ENCODE measurements at regions not wholly inside any gene's neighbourhood (a gene's known extent, or its start where the extent isn't known, plus 50 kb on each side); places are given as distances from the start of the nearest gene placed in this dataset.
A peak's percentile ranks its signal among the peaks of the same experiment; 100 is the strongest.
"Not testable (repeated sequence)": the region's sequence is repeated elsewhere in the genome, so short reads cannot be mapped to it uniquely, and the experiment has no call there.

- peak; percentile 26 for DNase-seq (ENCODE audit: low spot score)
These were observed 278.3 kb downstream of the MYCN start for GRCh38 chr2:16218625-16219024.

- DNase-seq (ENCODE audit: low spot score): no peak
These were observed 277.8 kb downstream of the MYCN start for GRCh38 chr2:16218161-16218560.

GRCh38 chr2:16217741-16218140 is 277.4 kb downstream of the MYCN start:
- DNase-seq (ENCODE audit: low spot score): not testable (repeated sequence)

- DNase-seq (ENCODE audit: low spot score): no peak
These were observed 276.9 kb downstream of the MYCN start for GRCh38 chr2:16217291-16217690.

DNA sequence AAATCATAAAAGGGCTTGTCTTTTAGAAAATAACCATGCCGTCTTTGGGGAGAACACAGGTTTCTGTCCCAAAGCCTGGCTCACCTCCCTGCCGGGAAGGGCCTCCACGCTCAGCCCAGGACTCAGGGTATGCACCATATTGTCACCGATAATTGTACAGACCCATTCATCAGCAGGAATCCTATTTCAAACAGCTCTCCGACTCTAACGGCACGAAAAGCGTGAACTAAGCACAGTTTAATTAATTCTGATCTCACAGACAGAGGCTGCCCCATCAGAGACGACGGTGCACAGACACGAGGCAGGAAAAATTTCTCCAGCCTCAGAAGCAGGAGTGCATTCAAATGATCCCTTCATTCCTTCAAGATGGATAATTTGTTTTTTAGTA is 276.2 kb downstream of the MYCN start:
- no peak for DNase-seq (ENCODE audit: low spot score)

DNA sequence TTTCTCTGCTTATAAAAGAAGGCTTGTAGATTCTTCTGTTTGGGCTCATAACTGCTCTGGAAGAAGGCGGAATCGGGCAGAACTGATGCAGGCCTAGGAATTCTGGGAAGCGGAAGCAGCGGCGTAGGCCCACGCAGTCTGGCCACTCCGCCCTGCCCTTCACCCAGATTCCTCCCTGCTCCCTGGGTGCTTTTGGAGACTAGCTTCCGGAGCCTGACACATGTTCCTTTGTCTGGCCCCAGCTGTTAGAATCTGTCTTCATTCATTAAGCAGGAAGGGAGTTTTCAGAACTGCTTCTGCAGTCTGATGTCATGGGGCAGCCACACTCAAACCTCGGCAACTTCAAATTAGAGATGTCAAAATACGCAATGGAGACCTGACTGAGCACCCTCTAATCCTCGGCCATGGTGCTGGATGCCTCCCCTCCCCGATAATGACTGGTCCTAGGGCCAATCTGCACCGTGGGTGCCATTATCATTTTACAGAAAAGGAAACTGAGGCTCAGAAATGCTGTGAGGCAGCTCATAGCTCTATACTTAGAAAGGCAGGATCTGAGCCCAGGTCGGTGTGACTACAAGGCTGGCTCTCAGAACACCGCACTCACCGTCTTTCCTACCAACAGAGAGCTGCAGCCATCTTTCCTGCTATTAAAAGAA is 275.7 kb downstream of the MYCN start:
- DNase-seq (ENCODE audit: low spot score): no peak

- DNase-seq (ENCODE audit: low spot score): no peak
These were observed 274.5 kb downstream of the MYCN start for GRCh38 chr2:16214861-16215260.

DNA sequence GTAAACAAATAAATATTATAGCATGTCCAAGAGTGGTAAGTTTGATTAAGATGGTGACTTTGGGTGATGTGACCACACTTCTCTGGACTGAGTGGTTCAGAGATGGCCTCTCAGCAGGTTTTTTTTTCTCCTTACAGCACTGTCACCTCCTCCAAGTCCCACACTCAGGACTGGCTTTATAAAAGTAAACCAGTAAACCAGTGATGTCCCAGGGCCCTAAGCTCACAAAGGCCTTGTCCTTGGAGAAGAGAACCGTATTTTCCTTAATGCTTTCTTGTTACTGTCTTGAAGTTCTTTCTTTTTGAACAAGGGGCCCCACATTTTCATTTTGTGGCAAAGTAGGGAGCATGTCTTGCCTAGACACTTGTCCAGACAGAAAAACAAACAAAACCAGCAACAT is 274.0 kb downstream of the MYCN start:
- no peak for DNase-seq (ENCODE audit: low spot score)

- DNase-seq (ENCODE audit: low spot score): no peak
These were observed 272.0 kb downstream of the MYCN start for GRCh38 chr2:16212321-16212720.

DNA sequence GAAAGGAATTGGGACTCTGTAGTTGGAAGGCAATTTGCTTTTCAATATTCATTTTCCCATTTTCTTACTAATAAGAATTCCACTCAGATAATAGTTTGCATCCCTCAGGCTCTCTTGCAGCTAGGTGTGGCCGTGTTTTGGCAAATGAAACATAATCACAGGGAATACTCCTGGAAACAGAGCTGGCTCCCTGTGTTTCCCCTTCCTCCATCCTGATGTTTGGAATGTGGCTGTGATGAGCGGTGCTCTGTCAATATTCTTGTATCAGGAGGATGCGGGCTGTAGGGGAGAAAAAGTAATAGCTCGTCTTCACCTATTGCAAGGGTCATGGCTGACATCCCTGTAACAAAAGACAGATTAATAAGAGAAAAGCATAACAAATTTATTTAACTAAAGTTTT is 271.0 kb downstream of the MYCN start:
- no peak for DNase-seq (ENCODE audit: low spot score)

DNA sequence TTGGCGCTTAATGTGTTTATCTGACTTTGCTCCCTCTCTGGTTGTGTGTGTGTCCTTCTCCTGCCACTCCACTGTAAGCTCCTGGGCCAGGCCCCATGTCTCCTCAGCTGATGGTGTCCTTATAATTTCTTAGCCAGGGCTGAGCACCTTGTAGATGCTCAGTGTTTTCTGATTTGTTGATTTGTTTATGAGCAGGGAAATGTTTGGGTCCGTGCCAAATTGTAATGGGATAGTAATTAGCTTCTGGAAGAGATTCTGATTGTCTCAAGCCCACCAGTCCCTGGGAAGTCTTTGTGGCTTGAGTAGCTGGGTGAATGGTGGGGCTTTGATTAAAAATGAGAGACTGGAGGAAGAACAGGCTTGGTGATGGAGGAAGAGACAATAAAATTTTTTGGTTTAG is 270.5 kb downstream of the MYCN start:
- DNase-seq (ENCODE audit: low spot score): no peak

GRCh38 chr2:16209799-16210198 is 269.4 kb downstream of the MYCN start:
- no peak for DNase-seq (ENCODE audit: low spot score)

- DNase-seq (ENCODE audit: low spot score): no peak
These were observed 268.6 kb downstream of the MYCN start for GRCh38 chr2:16208921-16209320.

- DNase-seq (ENCODE audit: low spot score): no peak
These were observed 268.0 kb downstream of the MYCN start for GRCh38 chr2:16208241-16208797.

DNA sequence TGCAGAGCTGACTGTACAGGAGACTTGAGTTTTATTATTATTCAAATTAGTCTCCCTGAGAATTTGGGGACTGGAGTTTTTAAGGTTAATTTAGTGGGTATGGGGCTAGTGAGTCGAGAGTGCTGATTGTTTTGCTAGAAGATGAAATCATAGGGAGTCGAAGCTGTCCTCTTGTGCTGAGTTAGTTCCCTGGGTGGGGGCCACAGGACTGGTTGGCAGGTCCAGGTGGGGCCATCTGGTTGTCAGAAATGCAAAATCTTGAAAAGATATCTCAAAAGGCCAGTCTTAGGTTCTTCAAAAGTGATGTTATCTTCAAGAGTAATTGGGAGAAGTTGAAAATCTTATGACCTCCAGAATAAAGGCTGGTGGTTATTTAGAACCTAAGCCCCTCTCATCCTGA is 267.3 kb downstream of the MYCN start:
- no peak for DNase-seq (ENCODE audit: low spot score)

DNA sequence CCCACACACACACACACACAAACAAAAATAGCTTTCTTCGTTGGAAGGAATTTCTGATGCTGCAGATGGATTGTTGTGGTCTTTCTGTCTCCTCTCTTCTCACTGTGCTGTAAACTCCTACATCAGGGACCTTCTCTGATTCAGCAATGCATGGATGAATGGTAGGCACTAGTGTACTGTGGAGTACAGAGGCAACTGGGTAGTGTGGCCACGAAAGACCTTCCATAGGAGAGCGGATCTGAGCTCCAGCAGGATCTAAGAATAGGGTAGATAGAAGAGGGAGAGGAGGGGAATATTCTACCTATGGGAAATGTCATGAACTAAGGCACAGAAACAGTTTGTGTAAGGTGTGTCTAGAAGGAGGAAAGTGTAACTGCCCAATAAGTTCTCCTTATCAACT is 266.8 kb downstream of the MYCN start:
- DNase-seq (ENCODE audit: low spot score): no peak

DNA sequence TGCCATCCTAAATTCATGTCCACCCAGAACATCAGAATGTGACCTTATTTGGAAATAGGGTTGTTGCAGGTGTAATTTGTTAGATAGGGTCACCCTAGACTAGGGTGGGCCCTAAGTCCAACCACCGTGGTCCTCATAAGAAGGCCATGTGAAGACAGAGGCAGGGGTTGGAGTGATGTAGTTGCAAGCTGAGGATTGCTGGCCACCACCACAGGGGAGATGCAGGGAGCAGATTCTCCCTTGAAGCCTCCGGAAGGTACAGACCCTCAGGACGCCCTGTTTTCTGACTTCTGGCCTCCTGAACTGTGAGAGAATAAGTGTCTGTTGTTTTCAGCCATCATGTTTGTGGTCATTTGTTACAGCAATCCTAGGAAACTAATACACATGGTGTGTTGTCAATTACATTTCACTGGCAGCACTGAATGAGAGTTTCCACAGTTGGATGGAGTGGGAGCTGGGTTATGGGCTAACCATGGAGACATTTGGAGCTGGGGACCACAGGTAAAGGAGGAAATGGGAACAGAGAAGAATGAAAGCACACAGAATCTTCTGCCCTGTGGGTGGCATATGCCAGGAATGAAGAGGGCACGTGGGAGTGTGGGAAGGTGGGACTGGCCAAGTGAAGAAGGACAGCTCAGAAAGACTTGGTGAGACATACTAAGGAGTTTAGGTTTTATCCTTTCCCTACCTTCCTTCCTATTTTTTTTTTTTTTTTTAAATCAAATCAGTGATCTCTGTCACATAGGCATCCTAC is 266.0 kb downstream of the MYCN start:
- DNase-seq (ENCODE audit: low spot score): no peak

DNA sequence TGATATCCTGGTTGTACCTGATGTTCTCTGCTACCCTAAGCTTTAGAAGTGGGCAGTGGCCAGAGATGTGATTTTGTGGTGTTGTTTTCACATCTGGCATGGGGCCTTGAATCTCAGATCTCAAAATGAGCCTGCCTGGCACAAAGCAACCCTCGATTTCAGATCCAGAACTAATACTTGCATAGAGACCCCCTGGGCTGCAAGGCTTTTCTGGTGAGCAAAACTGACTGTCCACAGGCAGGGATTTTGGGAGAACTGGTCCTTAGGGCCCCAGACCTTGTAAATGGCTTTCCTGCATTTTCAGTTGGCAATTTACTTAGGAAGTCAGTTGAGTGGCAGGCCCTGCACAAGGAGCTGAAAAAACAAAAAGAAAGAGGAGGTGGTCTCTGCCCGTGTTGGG is 265.3 kb downstream of the MYCN start:
- no peak for DNase-seq (ENCODE audit: low spot score)

DNA sequence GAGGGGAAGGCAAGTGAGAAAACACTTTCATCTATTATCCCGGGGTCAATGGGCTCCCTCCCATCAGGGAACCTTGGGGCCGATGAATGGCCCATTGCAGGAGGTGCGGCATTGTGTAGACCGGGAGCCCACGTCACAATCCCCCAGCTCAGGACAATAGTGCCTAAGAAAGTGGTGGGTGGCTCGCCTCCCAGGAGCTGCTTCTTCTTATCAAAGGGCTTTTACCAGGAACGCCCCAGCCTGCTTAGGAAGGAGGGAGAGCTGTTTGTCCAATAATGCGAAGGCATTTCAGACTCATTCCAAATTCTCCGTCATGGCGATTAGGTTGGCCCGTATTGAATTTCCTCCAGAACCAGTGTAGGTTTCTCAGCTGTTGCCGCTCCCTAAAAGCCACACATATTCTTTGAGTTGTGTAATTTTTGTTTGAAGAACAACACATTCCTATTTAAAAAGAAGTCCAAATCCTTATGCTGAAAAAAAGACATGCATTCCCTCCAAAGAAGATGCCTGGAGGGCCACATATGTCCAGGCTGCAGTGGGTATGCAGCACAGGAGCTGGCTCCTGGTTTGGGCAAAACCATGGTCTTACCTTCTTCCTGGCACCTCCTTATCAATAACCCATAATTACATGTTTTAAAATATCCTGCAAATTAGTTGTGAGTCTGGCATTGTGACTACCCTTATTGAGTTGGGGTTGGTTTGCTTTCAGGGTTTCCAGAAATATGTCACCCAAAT is 264.7 kb downstream of the MYCN start:
- no peak for DNase-seq (ENCODE audit: low spot score)

DNA sequence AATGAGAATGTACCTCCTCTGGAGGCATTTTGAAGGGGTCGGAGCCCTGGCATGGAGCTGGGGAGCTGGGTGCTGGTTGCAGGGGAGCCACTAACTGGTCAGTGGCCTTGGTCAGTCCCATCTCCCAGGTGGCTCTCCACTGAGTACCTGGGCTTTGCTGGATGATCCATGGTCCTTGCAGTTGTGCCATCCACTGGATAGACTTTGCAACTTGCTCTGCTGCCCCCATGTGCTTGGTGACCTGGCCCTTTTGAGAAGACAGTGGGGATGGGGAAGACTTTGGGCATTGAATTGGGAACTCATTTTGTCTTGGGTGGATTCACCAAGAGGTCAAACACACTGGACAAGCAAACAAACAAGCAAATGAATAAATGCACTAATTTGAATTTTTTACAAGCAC is 263.9 kb downstream of the MYCN start:
- no peak for DNase-seq (ENCODE audit: low spot score)

- DNase-seq (ENCODE audit: low spot score): no peak
These were observed 263.3 kb downstream of the MYCN start for GRCh38 chr2:16203691-16204090.

- no peak for DNase-seq (ENCODE audit: low spot score)
These were observed 262.7 kb downstream of the MYCN start for GRCh38 chr2:16203069-16203468.

Measured in NAMALWA (cell line).